SK-N-SH (cell line): ENCODE measurements at regions not wholly inside any gene's neighbourhood (a gene's known extent, or its start where the extent isn't known, plus 50 kb on each side); places are given as distances from the start of the nearest gene placed in this dataset.
A peak's percentile ranks its signal among the peaks of the same experiment; 100 is the strongest.

Experiments used
- CTCF ChIA-PET: fragments of 300-600, 350-600 bp; formaldehyde crosslinking; extraction: SDS; loops from one replicate; lab custom pipeline; 2021; lab: Yijun Ruan, JAX
- POLR2A ChIA-PET: fragments of 350-600 bp; sonication (Branson Sonifier 250); formaldehyde crosslinking; extraction: SDS; loops from one replicate; lab custom pipeline; 2020; ENCODE audit warnings: antibody characterized with exemption, inconsistent platforms; lab: Yijun Ruan, JAX
- DNase-seq: peaks from one replicate; pipeline ENCODE4 v3.0.0; 2012
- H2AFZ ChIP-seq: fragments of 200-600 bp; sonication (generic); 2 replicates; pipeline ENCODE4 v1.8.1; 2016; ENCODE audit warnings: antibody characterized with exemption, mild to moderate bottlenecking, low read depth
- H3F3A ChIP-seq: fragments of 200-600 bp; sonication (generic); replicated peaks from 2 replicates; pipeline ENCODE3; 2016; ENCODE audit warnings: antibody characterized with exemption, mild to moderate bottlenecking; ENCODE audit not compliant: insufficient read depth
- H3K27ac ChIP-seq, 2 experiments: fragments of 200-500 bp in 1 of 2; fragments of 200-600 bp in 1 of 2; sonication (Bioruptor generic) in 1 of 2; sonication (generic), shearing (Covaris generic) in 1 of 2; 2 replicates each; pipeline versions ENCODE4 v1.5.1 to v1.6.1; 2014 to 2016; ENCODE audit warnings: low read depth in 2 of 2, inconsistent platforms in 1 of 2, low read length in 1 of 2, mild to moderate bottlenecking in 1 of 2, mixed read lengths in 1 of 2
- H3K27me3 ChIP-seq: fragments of 200-600 bp; sonication (generic), shearing (Covaris generic); 2 replicates; pipeline ENCODE4 v1.6.1; 2016; ENCODE audit warnings: mixed run types; ENCODE audit not compliant: insufficient read depth
- H3K36me3 ChIP-seq, 2 experiments: fragments of 200-500 bp in 1 of 2; fragments of 200-600 bp in 1 of 2; sonication (Bioruptor generic) in 1 of 2; sonication (generic) in 1 of 2; replicated peaks in 1 of 2; 2 replicates each; pipeline versions ENCODE3 to v1.5.1; 2014 to 2016; ENCODE audit warnings: low read length in 1 of 2, mild to moderate bottlenecking in 1 of 2; ENCODE audit not compliant: insufficient read depth in 2 of 2, control insufficient read depth in 1 of 2
- H3K4me1 ChIP-seq, 2 experiments: fragments of 200-500 bp in 1 of 2; fragments of 200-600 bp in 1 of 2; sonication (Bioruptor generic) in 1 of 2; sonication (generic), shearing (Covaris generic) in 1 of 2; 2 replicates each; pipeline versions ENCODE4 v1.5.1 to v1.6.1; 2014 to 2016; ENCODE audit warnings: low read depth in 1 of 2, low read length in 1 of 2, mixed run types in 1 of 2; ENCODE audit not compliant: insufficient read depth in 2 of 2, control insufficient read depth in 1 of 2
- H3K4me2 ChIP-seq: fragments of 200-600 bp; sonication (generic), shearing (Covaris generic); 2 replicates; pipeline ENCODE4 v1.6.1; 2017; ENCODE audit warnings: mixed run types
- H3K4me3 ChIP-seq, 2 experiments: fragments of 200-500 bp in 1 of 2; fragments of 200-600 bp in 1 of 2; sonication (Bioruptor generic) in 1 of 2; sonication (generic), shearing (Covaris generic) in 1 of 2; 2 replicates each; pipeline versions ENCODE4 v1.5.1 to v1.8.1; 2014 to 2016; ENCODE audit warnings: low read depth in 2 of 2, inconsistent platforms in 1 of 2, low read length in 1 of 2, mild to moderate bottlenecking in 1 of 2, mixed read lengths in 1 of 2, moderate library complexity in 1 of 2
- H3K79me2 ChIP-seq: fragments of 200-600 bp; sonication (generic); 2 replicates; pipeline ENCODE4 v1.8.1; 2017; ENCODE audit warnings: mild to moderate bottlenecking; ENCODE audit not compliant: insufficient read depth
- H3K9ac ChIP-seq: fragments of 200-600 bp; sonication (generic); 2 replicates; pipeline ENCODE4 v1.6.1; 2017; ENCODE audit warnings: mixed run types
- H3K9me2 ChIP-seq: fragments of 200-600 bp; sonication (generic); 2 replicates; pipeline ENCODE4 v1.6.1; 2017; ENCODE audit warnings: mixed run types
- H3K9me3 ChIP-seq: fragments of 200-600 bp; sonication (generic); 2 replicates; pipeline ENCODE4 v1.6.1; 2017; ENCODE audit warnings: mixed run types, mild to moderate bottlenecking, moderate library complexity
- H4K20me1 ChIP-seq: fragments of 200-600 bp; sonication (generic); 2 replicates; pipeline ENCODE4 v1.6.1; 2017; ENCODE audit warnings: mild to moderate bottlenecking, mixed run types; ENCODE audit not compliant: insufficient read depth
- CHD2 ChIP-seq: fragments of 150-350 bp; IDR thresholded peaks from 2 replicates; pipeline ENCODE4 v1.6.1; 2018; ENCODE audit warnings: low read length; ENCODE audit not compliant: partially characterized antibody
- EP300 ChIP-seq, 2 experiments: IDR thresholded peaks; 2 replicates each; pipeline versions ENCODE4 v1.4.0 to v1.6.1; 2012; ENCODE audit warnings: borderline replicate concordance in 1 of 2, low read depth in 1 of 2, low read length in 1 of 2
- EZH2phosphoT487 ChIP-seq: fragments of 200-600 bp; sonication (generic); IDR thresholded peaks from 2 replicates; pipeline ENCODE4 v1.6.1; 2017; ENCODE audit warnings: low read depth, mixed run types, mild to moderate bottlenecking, antibody characterized with exemption, moderate library complexity, borderline replicate concordance
- GABPA ChIP-seq: IDR thresholded peaks from 2 replicates; pipeline ENCODE4 v1.4.0; 2012; ENCODE audit warnings: low read depth, mild to moderate bottlenecking
- IRF3 ChIP-seq: fragments of 150-350 bp; IDR thresholded peaks from 2 replicates; pipeline ENCODE4 v1.6.1; 2016; ENCODE audit warnings: mild to moderate bottlenecking, low read depth, low read length
- JUND ChIP-seq: IDR thresholded peaks from 2 replicates; pipeline ENCODE4 v1.4.0; 2012
- NRF1 ChIP-seq: IDR thresholded peaks from 2 replicates; pipeline ENCODE4 v1.6.1; 2012; ENCODE audit warnings: low read depth, mild to moderate bottlenecking, low read length
- POLR2AphosphoS5 ChIP-seq: IDR thresholded peaks from 2 replicates; pipeline ENCODE4 v1.6.1; 2012; ENCODE audit warnings: low read depth, low read length
- TEAD4 ChIP-seq: IDR thresholded peaks from 2 replicates; pipeline ENCODE4 v1.4.0; 2012; ENCODE audit warnings: mild to moderate bottlenecking, borderline replicate concordance; ENCODE audit not compliant: insufficient read depth
- USF2 ChIP-seq: fragments of 150-350 bp; IDR thresholded peaks from 2 replicates; pipeline ENCODE4 v1.6.1; 2017; ENCODE audit warnings: antibody characterized with exemption, low read length, low read depth, borderline replicate concordance
- YY1 ChIP-seq: IDR thresholded peaks from 2 replicates; pipeline ENCODE4 v1.4.0; 2012; ENCODE audit warnings: low read depth, mild to moderate bottlenecking
- WGBS: methylation state at CpG from one replicate; pipeline ENCODE4 v1.1.6; 2017; ENCODE audit warnings: low lambda C conversion rate; 5-methylcytosine and 5-hydroxymethylcytosine counted together
- TF ChIP-seq, protein P1 (sequence below): IDR thresholded peaks from 2 replicates; pipeline ENCODE4 v1.4.0; 2012; ENCODE audit warnings: low read depth, borderline replicate concordance
- TF ChIP-seq, protein P2 (sequence below): fragments of 200-600 bp; sonication (generic); IDR thresholded peaks from 2 replicates; pipeline ENCODE4 v1.6.1; 2017; ENCODE audit warnings: antibody characterized with exemption, mild to moderate bottlenecking, moderate library complexity
- TF ChIP-seq, protein P3 (sequence below): IDR thresholded peaks from 2 replicates; pipeline ENCODE4 v1.6.1; 2012; ENCODE audit warnings: mild to moderate bottlenecking, low read depth, low read length, moderate library complexity

- peaks cover 0 to 19% of the 10 kb centered on the region in 2 experiments; a peak in 2 of 4 replicates for H3K4me1 ChIP-seq
- peak overlapping the region; percentile 42; the same call in 1 of the 2 replicates for H3K4me2 ChIP-seq
- TF ChIP-seq EP300 (IDR thresholded peaks at IDR 0.05; ENCODE audit: borderline replicate concordance in 1 of 2, low read depth in 1 of 2, low read length in 1 of 2) = no peak
- TF ChIP-seq, protein P1, sequence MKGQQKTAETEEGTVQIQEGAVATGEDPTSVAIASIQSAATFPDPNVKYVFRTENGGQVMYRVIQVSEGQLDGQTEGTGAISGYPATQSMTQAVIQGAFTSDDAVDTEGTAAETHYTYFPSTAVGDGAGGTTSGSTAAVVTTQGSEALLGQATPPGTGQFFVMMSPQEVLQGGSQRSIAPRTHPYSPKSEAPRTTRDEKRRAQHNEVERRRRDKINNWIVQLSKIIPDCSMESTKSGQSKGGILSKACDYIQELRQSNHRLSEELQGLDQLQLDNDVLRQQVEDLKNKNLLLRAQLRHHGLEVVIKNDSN = no peak
- TF ChIP-seq, all 33 proteins: peak for 0
- Histone ChIP-seq H3K9me2 (no peaks in the 10 kb centered on the region), H3K9me3 (peaks cover 4% of the 10 kb centered on the region; the same call in 1 of the 2 replicates), H2AFZ (no peak overlapping the region), H3K27me3 (no peaks in the 10 kb centered on the region; the same call in 1 of the 2 replicates), H4K20me1 (no peaks in the 10 kb centered on the region), H3K9ac (no peak overlapping the region), H3K27ac (peak overlapping the region in 1 of 2 experiments; percentile 89; a peak in 2 of 4 replicates), H3F3A (no peaks in the 10 kb centered on the region), H3K79me2 (no peaks in the 10 kb centered on the region), H3K4me3 (no peak overlapping the region), H3K36me3 (no peaks in the 10 kb centered on the region)
- DNase-seq = no peak
- 27% methylated on average over 8 of the region's 8 CpGs for WGBS
- POLR2A ChIA-PET = no interaction called here
- CTCF ChIA-PET = interaction anchor here (0.7 kb wide), 1 partner anchor 17 kb away, joined by 3 read pairs; no protein-coding TSS in a partner anchor
These were observed 62.6 kb upstream of the TPRG1 start for GRCh38 chr3:189109145-189109544.

DNA sequence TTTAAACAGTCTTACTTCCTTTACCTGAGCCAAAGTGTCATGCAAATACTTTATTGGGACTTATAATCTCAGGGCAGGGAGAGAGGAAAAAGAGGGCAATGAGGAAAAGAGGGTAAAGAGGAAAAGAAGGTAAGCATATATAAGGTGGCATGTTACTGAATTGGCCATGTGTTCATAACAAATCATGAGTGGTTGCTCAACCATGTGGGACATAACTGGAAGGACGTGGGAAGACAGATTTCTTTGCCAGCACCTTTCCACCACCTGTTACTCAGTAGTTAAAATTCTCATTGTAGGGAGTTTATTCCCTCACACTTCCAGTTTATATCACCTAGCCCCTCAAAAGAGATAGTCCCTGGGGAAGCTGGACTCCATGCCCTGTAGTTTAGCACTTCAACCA lies 54.7 kb upstream of the TPRG1 start:
- H3K9me2 ChIP-seq = no peaks in the 10 kb centered on the region
- H3K36me3 ChIP-seq = no peaks in the 10 kb centered on the region
- no peak overlapping the region for H3K9ac ChIP-seq
- no peak for DNase-seq
- ChIA-PET POLR2A (no interaction called here), CTCF (no interaction called here)
- H3K27me3 ChIP-seq = no peaks in the 10 kb centered on the region
- H3F3A ChIP-seq = no peaks in the 10 kb centered on the region
- H3K4me1 ChIP-seq = peaks cover 0 to 3% of the 10 kb centered on the region in 2 experiments; a peak in 1 of 4 replicates
- no peak overlapping the region for H2AFZ ChIP-seq
- H3K4me2 ChIP-seq = no peak overlapping the region
- no peaks in the 10 kb centered on the region for H4K20me1 ChIP-seq
- no peak overlapping the region for H3K27ac ChIP-seq
- H3K4me3 ChIP-seq = no peak overlapping the region
- H3K79me2 ChIP-seq = no peaks in the 10 kb centered on the region
- TF ChIP-seq NRF1 (no peak), POLR2AphosphoS5 (no peak), JUND (no peak), YY1 (no peak), TEAD4 (no peak), IRF3 (no peak), CHD2 (no peak), GABPA (no peak), EZH2phosphoT487 (no peak), USF2 (no peak)
- TF ChIP-seq, protein P2, sequence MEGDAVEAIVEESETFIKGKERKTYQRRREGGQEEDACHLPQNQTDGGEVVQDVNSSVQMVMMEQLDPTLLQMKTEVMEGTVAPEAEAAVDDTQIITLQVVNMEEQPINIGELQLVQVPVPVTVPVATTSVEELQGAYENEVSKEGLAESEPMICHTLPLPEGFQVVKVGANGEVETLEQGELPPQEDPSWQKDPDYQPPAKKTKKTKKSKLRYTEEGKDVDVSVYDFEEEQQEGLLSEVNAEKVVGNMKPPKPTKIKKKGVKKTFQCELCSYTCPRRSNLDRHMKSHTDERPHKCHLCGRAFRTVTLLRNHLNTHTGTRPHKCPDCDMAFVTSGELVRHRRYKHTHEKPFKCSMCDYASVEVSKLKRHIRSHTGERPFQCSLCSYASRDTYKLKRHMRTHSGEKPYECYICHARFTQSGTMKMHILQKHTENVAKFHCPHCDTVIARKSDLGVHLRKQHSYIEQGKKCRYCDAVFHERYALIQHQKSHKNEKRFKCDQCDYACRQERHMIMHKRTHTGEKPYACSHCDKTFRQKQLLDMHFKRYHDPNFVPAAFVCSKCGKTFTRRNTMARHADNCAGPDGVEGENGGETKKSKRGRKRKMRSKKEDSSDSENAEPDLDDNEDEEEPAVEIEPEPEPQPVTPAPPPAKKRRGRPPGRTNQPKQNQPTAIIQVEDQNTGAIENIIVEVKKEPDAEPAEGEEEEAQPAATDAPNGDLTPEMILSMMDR = no peak
- TF ChIP-seq, protein P3, sequence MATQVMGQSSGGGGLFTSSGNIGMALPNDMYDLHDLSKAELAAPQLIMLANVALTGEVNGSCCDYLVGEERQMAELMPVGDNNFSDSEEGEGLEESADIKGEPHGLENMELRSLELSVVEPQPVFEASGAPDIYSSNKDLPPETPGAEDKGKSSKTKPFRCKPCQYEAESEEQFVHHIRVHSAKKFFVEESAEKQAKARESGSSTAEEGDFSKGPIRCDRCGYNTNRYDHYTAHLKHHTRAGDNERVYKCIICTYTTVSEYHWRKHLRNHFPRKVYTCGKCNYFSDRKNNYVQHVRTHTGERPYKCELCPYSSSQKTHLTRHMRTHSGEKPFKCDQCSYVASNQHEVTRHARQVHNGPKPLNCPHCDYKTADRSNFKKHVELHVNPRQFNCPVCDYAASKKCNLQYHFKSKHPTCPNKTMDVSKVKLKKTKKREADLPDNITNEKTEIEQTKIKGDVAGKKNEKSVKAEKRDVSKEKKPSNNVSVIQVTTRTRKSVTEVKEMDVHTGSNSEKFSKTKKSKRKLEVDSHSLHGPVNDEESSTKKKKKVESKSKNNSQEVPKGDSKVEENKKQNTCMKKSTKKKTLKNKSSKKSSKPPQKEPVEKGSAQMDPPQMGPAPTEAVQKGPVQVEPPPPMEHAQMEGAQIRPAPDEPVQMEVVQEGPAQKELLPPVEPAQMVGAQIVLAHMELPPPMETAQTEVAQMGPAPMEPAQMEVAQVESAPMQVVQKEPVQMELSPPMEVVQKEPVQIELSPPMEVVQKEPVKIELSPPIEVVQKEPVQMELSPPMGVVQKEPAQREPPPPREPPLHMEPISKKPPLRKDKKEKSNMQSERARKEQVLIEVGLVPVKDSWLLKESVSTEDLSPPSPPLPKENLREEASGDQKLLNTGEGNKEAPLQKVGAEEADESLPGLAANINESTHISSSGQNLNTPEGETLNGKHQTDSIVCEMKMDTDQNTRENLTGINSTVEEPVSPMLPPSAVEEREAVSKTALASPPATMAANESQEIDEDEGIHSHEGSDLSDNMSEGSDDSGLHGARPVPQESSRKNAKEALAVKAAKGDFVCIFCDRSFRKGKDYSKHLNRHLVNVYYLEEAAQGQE = no peak
- H3K9me3 ChIP-seq = no peaks in the 10 kb centered on the region
- 8% methylated on average over 1 of the region's 1 CpG for WGBS
